ENCODE measurements at regions not wholly inside any gene's neighbourhood (a gene's known extent, or its start where the extent isn't known, plus 50 kb on each side); places are given as distances from the start of the nearest gene placed in this dataset.

DNA sequence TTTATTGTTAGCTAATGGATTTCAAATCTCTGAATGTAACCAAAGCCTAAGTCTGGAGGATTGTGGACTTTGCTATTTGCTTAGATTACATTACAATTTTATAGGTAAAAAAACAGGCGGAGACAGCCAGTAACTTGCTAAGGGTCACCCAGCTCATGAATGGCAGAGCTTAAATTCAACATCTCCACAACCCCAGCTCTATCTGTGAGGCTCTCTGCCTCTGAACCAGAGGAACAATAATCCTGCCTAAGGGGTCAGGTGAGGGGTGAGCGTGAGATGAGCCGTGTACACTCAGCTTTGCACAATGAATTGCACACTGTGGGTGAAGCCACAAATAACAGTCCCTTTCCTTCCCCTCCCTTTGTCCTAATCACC is 69.8 kb upstream of the SPATA12 start:
- no peak for DNase-seq
- H3K4me3 ChIP-seq = no peak overlapping the region
- WGBS, 2 donors = 82 to 89% methylated on average over 3 of the region's 3 CpGs
- no peaks in the 10 kb centered on the region for H3K36me3 ChIP-seq (ENCODE audit: low read depth, missing control alignments)
- peaks cover 39% of the 10 kb centered on the region for H3K4me1 ChIP-seq
- no peaks in the 10 kb centered on the region for H3K9me3 ChIP-seq
- H3K27me3 ChIP-seq = no peaks in the 10 kb centered on the region
- TF ChIP-seq POLR2A (IDR thresholded peaks at IDR 0.05) = no peak
- TF ChIP-seq, protein P1, sequence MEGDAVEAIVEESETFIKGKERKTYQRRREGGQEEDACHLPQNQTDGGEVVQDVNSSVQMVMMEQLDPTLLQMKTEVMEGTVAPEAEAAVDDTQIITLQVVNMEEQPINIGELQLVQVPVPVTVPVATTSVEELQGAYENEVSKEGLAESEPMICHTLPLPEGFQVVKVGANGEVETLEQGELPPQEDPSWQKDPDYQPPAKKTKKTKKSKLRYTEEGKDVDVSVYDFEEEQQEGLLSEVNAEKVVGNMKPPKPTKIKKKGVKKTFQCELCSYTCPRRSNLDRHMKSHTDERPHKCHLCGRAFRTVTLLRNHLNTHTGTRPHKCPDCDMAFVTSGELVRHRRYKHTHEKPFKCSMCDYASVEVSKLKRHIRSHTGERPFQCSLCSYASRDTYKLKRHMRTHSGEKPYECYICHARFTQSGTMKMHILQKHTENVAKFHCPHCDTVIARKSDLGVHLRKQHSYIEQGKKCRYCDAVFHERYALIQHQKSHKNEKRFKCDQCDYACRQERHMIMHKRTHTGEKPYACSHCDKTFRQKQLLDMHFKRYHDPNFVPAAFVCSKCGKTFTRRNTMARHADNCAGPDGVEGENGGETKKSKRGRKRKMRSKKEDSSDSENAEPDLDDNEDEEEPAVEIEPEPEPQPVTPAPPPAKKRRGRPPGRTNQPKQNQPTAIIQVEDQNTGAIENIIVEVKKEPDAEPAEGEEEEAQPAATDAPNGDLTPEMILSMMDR (IDR thresholded peaks at IDR 0.05) = no peak
- intact Hi-C loops (cut with DNase I; ENCODE audit: low total_unique reads) = no loop called here
- H3K27ac ChIP-seq = no peak overlapping the region

GRCh38 chr3:56989977-56990640 is 70.4 kb upstream of the SPATA12 start:
- no peak overlapping the region for H3K4me3 ChIP-seq
- no peak for DNase-seq
- no peak overlapping the region for H3K27ac ChIP-seq
- intact Hi-C loops (cut with DNase I; ENCODE audit: low total_unique reads) = loop anchor here (2.0 to 5.0 kb wide), 2 partner anchors 189 to 288 kb away; partner anchors contain the start of gene ARHGEF3
- TF ChIP-seq POLR2A (IDR thresholded peaks at IDR 0.05) = no peak
- TF ChIP-seq, protein P1 (IDR thresholded peaks at IDR 0.05) = no peak
- H3K27me3 ChIP-seq = no peaks in the 10 kb centered on the region
- no peaks in the 10 kb centered on the region for H3K9me3 ChIP-seq
- H3K36me3 ChIP-seq (ENCODE audit: low read depth, missing control alignments) = no peaks in the 10 kb centered on the region
- peaks cover 44% of the 10 kb centered on the region for H3K4me1 ChIP-seq
- WGBS, 2 donors = 78 to 80% methylated on average over 12 of the region's 12 CpGs

DNA sequence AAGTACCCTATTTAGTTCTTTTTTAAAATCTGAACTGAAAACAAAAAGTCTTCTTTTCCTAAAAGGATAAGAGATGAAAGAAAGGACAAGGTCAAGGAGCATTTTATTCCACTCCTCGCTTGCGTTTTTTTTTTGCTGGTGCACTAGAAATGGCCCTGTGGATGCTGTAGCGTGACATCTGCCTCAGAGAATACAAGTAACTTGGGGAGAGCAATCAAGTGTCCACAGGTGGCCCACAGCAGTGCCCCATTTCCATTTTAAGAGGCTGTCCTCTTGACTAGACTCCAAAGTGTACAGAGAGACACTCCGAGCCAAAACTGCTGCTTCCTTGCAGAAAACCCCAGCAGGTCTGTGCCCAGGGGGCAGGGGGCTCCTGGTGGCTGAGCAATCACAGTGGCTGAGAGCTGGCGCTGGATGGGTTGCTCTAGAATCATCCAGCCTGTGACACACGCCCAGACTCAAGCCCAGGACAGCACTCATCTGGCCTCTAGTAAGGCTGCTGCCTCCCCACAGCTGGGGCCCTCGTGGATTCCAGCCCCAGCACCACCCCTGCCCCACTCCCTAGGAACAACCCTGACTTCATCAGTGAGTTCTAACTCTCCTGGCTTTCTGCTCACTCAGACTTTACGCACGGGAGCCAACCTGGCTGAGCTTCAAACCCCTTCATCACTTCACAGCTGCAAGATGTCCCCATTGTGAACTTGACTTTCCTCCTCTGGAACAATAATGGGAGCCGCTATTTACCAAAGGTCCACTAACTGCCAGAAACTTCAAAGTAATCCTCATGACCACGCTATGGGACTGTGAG is 71.1 kb upstream of the SPATA12 start:
- intact Hi-C loops (cut with DNase I; ENCODE audit: low total_unique reads) = loop anchor here (2.0 to 5.0 kb wide), 2 partner anchors 189 to 287 kb away; partner anchors contain the start of gene ARHGEF3
- DNase-seq = no peak
- H3K27me3 ChIP-seq = no peaks in the 10 kb centered on the region
- H3K4me1 ChIP-seq = peaks cover 52% of the 10 kb centered on the region
- TF ChIP-seq POLR2A (IDR thresholded peaks at IDR 0.05) = no peak
- TF ChIP-seq, protein P1 (IDR thresholded peaks at IDR 0.05) = no peak
- H3K36me3 ChIP-seq (ENCODE audit: low read depth, missing control alignments) = no peaks in the 10 kb centered on the region
- no peak overlapping the region for H3K27ac ChIP-seq
- WGBS, 2 donors = 36 to 41% methylated on average over 9 to 11 of the region's 11 CpGs
- no peaks in the 10 kb centered on the region for H3K9me3 ChIP-seq
- H3K4me3 ChIP-seq = no peak overlapping the region

DNA sequence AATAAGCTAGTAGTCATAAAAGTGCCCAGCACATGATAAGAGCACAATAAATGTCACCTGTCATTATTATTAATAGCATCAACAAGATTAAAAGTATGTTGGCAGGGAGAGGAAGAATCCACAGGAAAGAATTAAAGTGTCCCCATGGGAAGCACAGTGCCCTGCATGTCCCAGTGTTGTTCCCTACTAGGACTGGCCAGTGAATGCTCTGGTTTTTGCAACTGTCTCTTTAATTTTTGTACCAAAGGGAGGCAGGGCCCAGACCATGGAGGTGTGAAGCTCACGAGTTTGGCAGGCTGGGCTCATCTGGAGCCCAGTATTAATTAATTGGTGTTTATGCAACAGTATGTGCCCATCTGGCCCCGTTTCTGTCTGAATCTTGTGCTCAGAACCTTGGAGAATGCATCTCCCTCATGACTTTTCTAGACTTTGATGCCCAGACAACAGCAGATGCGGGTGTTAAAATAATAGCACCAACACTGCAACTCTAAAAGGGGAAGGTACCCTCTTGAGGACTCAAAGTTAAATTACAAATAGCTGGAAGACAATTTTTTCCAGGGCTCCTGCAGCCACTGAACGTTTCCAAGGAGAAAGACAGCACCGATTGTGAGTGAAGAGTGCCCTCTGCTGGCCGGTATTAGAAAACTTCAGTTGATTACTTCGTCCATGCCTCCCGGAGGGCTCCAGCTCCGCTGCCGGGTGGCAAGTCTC is 71.9 kb upstream of the SPATA12 start:
- intact Hi-C loops (cut with DNase I; ENCODE audit: low total_unique reads) = loop anchor here (2.0 to 5.0 kb wide), 2 partner anchors 188 to 286 kb away; partner anchors contain the start of gene ARHGEF3
- Histone ChIP-seq H3K36me3 (ENCODE audit: low read depth, missing control alignments) (no peaks in the 10 kb centered on the region), H3K4me3 (no peak overlapping the region), H3K27ac (no peak overlapping the region), H3K27me3 (no peaks in the 10 kb centered on the region), H3K4me1 (peaks cover 56% of the 10 kb centered on the region), H3K9me3 (no peaks in the 10 kb centered on the region)
- WGBS, 2 donors = 4 to 7% methylated on average over 10 of the region's 10 CpGs
- no peak for TF ChIP-seq POLR2A (IDR thresholded peaks at IDR 0.05)
- TF ChIP-seq, protein P1 (IDR thresholded peaks at IDR 0.05) = peak; percentile 85 to 93 (median 91)
- peak; percentile 90 for DNase-seq
